VCaP (cell line): ENCODE measurements at regions not wholly inside any gene's neighbourhood (a gene's known extent, or its start where the extent isn't known, plus 50 kb on each side); places are given as distances from the start of the nearest gene placed in this dataset.

Experiments
- H3K27ac ChIP-seq: fragments of 450-650 bp; 2 replicates; pipeline ENCODE4 v1.5.1; 2017
- CTCF ChIP-seq: fragments of 450-650 bp; conservative IDR thresholded peaks from 2 replicates; pipeline ENCODE4 v1.5.1; 2017; ENCODE audit warnings: mild to moderate bottlenecking, moderate library complexity

GRCh38 chr3:161818106-161818505 is 321.5 kb downstream of the OTOL1 start:
- H3K27ac ChIP-seq: no peak overlapping the region
- TF ChIP-seq CTCF: no peak

- TF ChIP-seq CTCF: no peak
- H3K27ac ChIP-seq: peak overlapping the region; percentile 48
These were observed 325.0 kb downstream of the OTOL1 start for GRCh38 chr3:161821591-161821990.

GRCh38 chr3:161822291-161822690 is 325.7 kb downstream of the OTOL1 start:
- no peak for TF ChIP-seq CTCF
- peak overlapping the region; percentile 48; the same call in 1 of the 2 replicates for H3K27ac ChIP-seq

- no peak overlapping the region for H3K27ac ChIP-seq
- no peak for TF ChIP-seq CTCF
These were observed 327.3 kb downstream of the OTOL1 start for GRCh38 chr3:161823910-161824309.

GRCh38 chr3:161838021-161838420 is 341.4 kb downstream of the OTOL1 start:
- TF ChIP-seq CTCF: no peak
- no peak overlapping the region for H3K27ac ChIP-seq

- TF ChIP-seq CTCF: no peak
- H3K27ac ChIP-seq: no peak overlapping the region
These were observed 351.8 kb downstream of the OTOL1 start for GRCh38 chr3:161848376-161848775.

GRCh38 chr3:161851941-161852566 is 355.4 kb downstream of the OTOL1 start:
- TF ChIP-seq CTCF: peak; percentile 87
- H3K27ac ChIP-seq: no peak overlapping the region
